HCEC 1CT (cell line): ENCODE measurements at regions not wholly inside any gene's neighbourhood (a gene's known extent, or its start where the extent isn't known, plus 50 kb on each side); places are given as distances from the start of the nearest gene placed in this dataset.
"Not testable (repeated sequence)": the region's sequence is repeated elsewhere in the genome, so short reads cannot be mapped to it uniquely, and the experiment has no call there.

Experiments
- DNase-seq: peaks from one replicate; pipeline ENCODE4 v3.0.0-alpha.2; 2017

DNA sequence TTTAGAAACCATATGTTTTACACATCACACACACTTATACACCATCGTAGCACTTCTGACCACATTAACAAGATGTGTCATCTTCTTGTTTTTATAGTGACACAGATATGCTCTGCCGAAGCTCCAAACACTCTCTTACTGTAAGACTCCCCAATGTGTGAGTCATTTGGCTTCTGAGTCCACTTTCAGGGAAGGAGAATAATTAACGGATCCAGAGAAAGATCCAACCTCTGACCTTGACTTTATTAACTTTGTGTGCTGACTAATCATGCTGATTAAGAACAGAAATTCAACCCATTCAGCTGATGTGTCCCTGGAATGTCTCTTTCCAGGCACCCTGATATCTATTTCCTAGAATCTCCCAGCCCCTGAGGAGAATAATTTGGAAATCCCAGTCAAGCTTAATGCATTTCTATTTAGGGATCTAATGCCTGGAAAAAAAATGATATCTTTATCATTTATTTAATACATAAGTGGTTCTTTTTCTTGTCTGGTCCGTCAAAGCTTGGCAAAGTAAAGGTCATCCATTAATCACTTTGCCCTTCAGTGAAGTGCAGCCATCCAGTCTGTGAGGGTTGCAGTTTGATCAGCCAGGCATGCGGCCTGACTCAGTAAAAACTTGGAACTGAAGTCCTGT lies 615.8 kb upstream of the SYT4 start:
- peak; percentile 70 for DNase-seq

DNA sequence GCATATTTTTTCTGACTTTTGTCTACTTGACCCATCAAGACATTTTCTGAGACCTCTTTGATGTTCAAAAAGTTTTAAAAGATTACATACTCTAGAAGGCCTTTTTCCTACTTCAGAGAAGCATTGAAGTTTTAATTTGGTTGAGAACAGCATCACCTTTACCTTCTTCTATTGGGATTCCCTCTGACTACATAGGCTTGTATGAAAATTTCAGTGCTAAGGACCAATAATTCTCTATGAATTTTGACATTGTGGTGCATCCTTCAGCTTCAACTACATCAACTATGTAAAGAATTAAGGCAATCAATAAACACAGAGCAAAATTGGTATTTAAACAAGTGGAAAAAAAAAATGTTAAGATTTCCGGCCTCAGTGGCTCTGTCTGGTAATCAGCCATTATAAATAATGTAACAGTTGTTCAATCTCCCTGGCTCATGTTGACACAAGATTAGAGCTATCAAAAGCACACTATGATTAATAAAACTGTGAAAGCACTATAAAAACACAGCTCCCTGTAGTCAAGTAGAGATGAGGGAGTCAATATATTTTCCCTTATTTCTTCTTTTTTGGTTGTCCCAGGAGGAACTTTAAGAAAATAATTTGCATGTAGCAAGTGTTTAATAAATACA lies 627.0 kb upstream of the SYT4 start:
- DNase-seq, result no peak

DNA sequence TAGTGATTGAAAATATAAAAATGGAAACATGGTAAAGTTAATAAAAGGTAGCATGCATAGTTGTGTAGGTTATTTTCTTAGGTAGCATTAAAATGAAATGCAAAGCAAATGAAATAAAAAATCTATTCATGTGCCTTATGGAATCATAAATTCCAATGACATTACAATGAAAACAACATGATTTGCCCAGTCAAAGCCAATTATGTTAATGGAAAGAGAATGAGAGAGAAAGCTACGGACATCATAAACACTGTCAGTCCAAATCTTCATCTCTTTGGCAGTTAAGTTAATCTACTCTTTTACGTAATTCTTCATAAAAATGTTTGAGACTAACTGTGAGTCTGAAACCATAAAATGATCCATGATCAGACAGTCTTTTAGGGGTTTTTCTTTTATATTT lies 636.7 kb upstream of the SYT4 start:
- no peak for DNase-seq

DNA sequence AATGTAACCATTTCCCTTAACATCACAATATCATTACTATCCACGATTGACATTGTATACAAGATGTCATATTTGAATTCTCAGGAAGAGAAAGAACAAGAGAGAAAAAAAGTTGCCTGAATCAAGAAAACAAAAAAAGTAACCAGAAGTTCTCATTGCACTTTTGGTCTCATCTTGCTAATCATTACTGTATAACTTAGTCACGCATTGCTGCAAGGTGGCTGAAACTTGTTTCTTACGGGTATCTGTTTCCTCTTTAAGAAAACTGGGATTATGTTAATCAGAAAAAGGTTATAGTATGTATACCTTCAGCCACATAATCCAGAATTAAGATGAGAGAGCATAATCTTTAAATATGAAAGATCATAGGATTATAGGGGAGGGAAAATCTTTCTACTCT lies 639.7 kb upstream of the SYT4 start:
- DNase-seq, result no peak

DNA sequence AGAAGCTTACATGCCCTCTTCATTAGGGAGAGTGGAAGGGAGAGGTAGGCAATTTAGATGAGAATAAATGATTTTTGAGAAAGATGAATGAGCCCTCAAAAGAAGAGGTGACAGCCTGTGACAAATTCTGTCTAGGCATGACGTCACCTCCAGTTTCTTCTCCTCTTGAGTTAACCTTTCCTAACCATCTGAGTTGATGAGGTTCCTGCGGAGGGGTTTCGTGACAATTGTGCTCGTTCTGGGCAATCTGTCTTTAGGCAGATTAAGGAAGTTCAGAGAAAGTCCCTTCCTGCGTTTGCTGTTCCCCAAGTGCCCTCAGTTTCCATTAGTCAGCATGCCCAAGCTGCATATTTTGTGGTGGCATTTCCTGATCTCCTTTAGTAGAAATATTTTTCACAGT lies 640.2 kb upstream of the SYT4 start:
- DNase-seq, result no peak

DNA sequence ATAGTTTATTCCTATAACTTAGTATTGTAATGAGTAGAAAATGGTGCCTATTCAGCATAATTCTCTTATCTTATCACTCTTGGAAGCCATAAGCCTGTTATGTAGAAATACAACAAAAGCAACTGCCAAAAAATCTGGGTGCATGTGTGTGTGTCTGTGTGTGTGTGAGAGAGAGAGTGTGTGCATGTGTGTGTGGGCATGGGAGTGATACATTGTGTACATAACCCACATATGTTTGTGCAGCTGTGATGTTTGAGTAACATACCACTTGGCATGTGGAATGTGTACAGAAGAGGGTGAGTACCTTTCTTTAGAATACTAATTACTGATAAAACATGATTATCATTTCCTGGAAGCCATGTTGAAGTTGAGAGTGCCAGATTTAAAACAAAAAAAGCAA lies 642.3 kb upstream of the SYT4 start:
- no peak for DNase-seq

DNA sequence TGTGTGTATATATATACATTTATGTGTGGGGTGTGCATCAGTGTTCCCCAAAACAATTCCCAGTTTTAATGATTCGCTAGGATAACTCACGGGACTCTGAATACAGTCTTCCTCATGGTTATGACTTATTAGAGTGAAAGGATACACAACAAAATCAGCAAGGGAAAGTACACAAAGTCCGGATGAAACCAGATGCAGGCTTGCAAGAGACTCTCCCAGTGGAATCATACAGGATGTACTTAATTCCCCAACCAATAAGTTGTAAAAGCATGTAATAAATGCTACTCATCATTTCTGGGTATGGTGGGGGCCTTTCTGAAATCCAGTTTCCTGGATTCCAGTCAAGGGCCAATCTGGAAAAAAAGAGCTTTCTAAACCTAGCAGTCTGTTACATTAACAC lies 654.1 kb upstream of the SYT4 start:
- no peak for DNase-seq

DNA sequence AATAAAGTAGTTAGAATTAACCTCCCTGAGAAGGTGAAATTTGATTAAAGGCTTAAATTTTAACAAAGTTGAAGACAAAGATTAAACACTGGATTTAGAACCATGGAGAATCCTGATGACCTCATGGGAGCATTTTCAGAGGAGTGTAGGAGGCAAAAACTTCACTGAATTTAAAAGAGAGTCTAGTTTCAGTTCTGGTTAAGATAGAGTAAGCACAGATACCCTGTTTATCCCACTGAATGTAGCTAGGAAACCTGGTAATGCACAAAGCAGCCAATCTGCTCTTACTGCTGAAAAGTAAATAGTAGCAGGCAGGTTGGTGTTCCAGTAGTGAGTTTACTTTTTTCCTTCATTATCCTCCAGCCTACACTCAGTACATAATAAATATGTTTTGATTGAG lies 654.9 kb upstream of the SYT4 start:
- DNase-seq, result no peak

DNA sequence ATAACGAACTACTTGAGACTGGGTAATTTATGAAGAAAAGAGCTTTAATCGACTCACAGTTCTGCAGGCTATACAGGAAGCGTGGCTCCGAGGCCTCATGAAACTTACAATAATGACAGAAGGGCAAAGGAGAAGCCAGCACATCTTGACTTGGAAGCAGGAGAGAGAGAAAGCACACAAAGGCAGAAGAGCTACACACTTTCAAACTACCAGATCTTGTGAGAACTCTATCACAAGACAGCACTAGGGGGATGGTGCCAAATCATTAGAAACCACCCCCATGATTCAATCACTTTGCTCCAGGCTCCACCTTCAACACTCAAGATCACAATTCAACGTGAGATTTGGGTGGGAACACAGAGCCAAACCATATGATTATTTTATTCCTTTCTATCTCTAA lies 655.9 kb upstream of the SYT4 start:
- DNase-seq, result no peak

DNA sequence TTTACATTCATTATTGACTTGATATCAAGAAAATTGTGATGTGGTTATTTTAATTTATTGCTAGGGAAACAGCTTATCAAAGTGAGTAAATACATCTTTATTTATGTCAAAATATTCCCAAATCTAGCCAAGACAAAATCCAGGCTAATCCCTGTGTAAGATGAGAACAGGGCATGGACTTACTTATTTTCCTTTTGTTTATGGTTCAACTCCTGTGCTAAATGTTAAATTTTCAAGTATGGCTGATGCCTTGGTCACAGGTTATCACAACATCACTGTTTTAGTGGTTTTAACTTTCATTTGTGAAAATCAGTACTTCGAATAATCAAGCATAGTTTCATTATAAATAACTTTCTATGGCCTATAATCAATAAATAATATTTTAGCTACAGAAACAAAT lies 657.0 kb upstream of the SYT4 start:
- no peak for DNase-seq

DNA sequence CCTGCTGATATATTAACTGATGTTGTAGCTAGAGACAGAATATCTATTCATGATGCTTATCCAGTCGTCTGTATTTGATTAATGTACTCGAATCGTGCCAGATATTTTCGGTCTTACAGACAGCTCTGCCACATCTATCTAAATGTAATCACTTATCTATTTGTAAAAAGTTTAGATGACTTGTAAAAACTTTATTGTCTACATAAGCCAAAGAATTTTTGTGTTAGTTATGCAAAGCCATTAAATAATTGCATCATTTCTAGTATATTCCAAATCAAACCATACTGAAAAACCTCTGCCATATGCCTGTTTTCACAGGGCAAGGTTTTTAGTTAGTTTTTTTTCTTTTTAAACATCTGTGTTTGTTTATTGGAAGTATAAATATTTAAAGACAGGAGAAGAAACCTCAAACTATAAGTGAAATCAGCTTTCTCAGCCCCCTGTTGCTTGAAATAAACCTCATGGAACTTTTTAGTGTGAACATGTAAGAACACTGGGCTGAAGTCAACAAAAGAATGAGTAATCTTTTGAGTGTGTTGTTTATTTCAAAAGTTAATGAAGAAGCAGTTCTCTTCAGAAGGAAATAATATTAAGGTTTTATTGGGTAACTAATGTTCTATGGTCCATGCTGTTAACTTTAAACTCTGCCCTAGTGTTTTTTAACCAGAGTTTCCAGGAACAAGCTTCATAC lies 657.6 kb upstream of the SYT4 start:
- peak; percentile 15 for DNase-seq

DNA sequence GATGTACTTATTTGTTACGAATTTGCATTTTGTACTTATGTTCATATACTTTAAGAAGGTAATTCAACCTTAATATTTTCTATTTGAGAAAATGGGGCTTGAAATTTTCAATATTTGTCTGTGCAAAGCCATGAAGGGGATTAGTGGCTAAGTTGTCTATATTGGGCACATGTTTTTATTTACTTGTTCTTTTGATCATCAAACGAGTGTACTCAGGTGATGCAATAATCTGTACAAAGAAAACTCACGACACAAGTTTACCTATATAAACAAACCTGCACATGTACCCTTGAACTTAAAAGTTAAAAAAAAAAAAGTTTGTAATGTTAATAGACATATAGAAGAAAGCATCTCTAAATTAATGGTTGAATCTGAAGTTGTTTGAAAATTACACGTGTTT lies 658.9 kb upstream of the SYT4 start:
- DNase-seq, result no peak

DNA sequence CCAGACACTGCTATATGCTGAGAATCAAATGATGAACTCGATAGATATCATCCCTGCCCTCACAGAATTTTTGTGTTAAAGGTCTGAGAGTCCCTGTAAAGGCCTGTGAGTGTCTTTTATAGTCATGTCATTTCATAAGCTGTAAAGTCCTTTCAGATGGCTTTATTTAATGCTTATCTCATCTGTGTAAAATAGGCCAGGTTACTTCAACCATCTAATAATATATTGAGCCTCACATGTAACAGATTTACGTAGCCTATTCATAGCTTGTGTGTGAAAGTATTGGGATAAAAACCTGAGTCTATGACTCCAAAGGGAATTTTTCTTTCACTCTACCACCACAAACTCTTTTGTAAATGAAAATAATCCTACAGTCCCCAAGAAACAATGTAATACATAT lies 672.0 kb upstream of the SYT4 start:
- DNase-seq, result no peak

DNA sequence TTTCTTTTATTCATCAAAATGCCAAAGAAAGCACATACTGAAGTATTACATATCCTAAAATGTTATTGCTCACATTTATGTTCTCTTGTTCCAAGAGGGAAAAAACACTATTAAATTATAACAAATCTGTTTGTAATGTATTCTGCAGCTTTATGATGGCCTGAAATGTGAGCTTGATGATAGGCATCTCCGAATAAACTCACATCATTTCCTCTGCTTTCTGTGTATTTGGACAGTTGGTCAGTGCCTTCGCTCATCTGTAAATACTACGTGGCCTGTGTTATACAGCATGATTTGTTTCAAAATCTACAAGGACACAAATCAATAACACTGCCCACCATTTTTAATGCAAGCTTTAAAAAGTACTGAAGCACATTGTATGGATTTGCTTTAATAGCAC lies 672.8 kb upstream of the SYT4 start:
- DNase-seq, result no peak

DNA sequence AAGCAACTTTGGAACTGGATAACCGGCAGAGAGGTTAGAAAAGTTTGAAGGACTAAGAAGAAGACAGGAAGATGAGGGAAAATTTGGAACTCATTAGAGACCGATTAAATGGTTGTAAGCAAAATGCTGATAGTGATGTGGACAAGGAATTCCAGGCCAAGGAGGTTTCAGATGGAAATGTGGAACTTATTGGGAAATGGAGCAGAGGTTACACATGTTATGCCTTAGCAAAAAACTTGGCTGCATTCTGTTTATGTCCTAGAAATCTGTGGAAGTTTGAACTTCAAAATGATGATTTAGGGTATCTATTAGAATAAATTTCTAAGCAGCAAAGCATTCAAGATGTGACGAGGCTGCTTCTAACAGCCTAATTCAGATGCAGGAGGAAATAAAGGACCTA lies 675.1 kb upstream of the SYT4 start:
- DNase-seq, result no peak

DNA sequence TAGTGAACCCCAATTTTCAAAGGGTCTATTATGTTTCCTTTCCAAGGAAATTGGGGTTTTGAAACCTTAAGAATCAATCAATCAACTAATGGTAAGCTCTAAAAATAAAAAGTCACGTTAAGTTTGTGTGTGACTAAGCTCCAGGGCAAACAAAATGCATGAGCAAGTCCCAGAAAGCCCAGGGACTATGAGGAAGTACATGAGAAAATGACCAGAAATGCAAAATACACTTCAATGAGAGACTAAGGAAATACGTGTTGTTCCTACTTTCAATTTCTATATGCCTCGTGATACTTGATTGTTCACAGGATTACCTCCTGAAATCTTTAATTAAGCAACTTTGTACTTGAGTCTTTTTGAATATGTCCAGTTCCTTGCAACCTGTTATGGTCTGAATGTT lies 684.4 kb upstream of the SYT4 start:
- DNase-seq, result no peak

DNA sequence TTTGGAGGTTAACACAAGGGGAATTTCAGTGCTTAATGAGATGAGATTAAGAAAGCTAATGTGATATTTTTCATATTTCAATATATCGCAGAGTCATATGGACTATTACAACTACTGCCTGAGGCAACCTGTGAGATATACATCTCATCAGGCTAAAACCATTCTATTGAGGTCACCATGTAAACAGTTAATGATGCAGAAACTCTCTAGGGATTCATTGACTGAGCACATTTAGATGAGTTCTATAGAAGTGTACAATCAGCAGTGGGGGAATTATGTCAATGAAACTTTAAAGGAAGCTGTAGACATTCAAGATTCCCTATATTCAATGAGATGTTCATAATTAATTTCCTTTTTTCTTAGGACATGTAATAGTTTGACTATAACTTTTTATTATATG lies 687.4 kb upstream of the SYT4 start:
- no peak for DNase-seq

DNA sequence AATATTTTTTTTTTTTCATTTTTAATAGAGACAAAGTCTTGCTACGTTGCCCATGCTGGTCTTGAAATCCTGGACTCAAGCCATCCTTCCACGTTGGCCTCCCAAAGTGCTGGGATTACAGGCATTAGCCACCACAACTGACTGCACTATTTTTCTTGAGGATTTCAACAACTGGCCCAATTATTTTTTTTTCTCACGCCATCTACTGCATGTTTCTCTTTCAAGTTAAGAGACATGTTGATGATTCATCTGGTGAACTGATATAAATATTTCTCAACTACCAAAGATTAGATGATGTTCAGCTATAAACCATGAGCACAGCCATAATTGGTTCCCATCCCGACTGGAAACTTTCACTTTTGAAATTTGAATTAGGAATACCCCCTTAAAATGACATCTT lies 688.4 kb upstream of the SYT4 start:
- no peak for DNase-seq

DNA sequence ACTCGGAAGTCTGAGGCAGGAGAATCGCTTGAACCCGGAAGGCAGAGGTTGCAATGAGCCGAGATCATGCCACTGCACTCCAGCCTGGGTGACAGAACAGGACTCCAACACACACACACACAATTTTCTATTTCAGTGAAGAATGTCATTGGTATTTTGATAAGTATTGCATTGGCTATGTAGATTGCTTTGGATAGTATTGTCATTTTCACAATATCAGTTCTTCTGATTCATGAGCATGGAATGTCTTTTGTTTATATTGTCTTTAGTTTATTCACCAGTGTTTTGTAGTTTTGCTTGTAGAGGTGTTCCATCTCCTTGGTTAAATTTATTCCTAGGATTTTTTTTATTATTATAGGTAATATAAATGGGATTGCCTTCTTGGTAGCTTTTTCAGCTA lies 693.4 kb upstream of the SYT4 start:
- DNase-seq, result no peak

DNA sequence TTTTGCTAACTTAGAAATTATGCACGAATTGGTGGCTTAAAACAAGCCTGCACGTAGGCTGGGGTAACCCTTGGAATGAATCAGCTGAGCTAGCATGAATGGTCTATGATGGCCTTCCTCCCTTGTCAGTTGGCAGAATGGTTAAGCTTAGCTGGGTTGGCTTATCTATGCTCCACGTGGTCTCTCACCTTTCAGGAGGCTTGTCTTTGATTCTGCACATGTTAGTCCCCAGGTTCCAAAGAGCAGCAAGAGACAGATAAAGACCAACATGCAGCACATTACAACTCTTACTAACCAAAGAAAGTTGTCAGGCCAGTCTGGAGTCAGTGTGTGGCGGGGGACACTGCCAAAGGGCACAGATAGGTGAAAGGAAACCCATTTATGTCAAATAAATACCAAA lies 700.9 kb upstream of the SYT4 start:
- no peak for DNase-seq

DNA sequence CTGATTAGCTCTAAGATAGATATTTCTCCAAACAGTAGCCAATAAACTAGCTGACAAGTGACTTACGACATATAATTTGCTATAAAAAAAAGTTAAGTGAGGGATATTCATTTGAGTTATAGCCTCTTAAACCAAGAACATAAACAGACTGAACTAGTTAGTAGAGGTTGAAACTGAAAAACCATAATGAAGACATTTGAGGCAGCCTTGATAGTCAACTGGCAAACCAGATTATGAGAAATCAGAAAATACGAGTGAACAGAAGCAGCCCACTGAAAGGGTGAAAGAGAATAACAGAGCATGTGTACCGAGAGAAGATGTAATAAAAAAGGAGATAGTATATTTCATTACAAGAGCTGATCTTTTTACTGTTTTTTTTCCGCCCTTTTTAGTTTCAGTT lies 698.1 kb upstream of the SETBP1 start:
- DNase-seq, result no peak

DNA sequence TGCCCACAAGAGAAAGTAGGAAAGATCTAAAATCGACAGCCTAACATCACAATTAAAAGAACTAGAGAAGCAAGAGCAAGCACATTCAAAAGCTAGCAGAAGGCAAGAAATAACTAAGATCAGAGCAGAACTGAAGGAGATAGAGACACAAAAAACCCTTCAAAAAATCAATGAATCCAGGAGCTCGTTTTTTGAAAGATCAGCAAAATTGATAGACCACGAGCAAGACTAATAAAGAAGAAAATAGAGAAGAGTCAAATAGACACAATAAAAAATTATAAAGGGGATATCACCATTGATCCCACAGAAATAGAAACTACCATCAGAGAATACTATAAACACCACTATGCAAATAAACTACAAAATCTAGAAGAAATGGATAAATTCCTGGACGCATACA lies 693.6 kb upstream of the SETBP1 start:
- DNase-seq, result not testable (repeated sequence)

DNA sequence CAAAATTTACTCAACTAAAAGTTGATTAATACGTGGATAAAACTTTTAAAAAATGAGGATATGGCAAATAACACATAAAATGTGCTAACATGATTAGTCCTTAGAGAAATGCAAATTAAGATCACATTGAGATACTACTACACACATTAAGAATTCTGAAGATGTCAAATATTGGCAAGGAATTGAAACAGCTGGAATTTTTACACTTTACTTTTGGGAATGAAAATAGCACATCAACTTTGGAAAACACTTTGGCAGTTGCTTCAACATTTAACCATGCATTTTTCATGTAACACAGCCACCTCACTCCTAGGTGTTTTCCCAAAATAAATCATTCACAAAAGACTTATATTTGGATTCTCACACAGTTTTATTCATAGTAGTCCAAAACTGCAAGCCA lies 687.9 kb upstream of the SETBP1 start:
- no peak for DNase-seq

DNA sequence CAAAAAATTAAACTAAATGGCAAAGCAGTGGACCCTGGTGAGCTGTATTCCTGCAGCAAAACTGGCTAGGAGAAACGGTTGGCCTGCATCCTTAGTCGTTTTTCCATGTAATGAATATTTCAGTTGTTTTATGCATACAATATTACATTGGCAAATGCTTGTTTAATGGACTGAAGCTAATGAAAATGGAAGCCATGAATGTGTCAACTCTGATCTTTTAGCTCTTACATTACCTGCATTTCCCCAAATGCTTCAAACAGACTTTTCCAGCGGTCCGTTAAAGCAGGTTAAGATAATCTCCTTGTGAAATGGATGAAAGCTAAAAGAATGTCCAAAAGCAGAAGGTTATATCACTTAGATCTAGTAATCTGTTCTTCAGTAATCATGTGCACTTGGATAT lies 686.3 kb upstream of the SETBP1 start:
- no peak for DNase-seq

DNA sequence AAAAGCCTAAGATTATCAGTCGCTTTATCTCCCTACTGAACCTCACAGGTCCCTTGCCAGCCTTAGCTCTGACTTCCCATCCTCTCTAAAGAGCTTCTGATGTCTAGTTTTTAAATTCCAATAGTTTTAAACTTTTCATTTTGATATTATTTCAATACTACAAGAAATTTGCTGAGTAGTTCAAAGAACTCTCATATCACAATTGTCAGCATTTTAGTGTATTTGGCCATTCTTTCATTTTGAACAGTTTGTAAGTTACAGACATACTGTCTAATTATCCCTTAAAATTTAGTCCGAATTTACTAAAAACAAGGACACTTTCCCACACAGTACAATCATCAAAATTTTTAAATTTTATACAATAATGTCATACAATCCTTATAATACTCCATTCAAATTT lies 666.8 kb upstream of the SETBP1 start:
- no peak for DNase-seq
